RWPE2 (cell line): ENCODE measurements at regions not wholly inside any gene's neighbourhood (a gene's known extent, or its start where the extent isn't known, plus 50 kb on each side); places are given as distances from the start of the nearest gene placed in this dataset.

Experiments used
- ATAC-seq: fragments of 200-7000 bp; cut with Tn5 transposase; 3 replicates; pipeline ENCODE4 v1.9.1; 2021; ENCODE audit warnings: low read depth
- DNase-seq: peaks from one replicate; pipeline ENCODE4 v3.0.0-alpha.2; 2020; ENCODE audit warnings: low spot score
- H3K27ac ChIP-seq: fragments of 450-650 bp; 2 replicates; pipeline ENCODE4 v1.5.1; 2017; ENCODE audit warnings: mild to moderate bottlenecking; ENCODE audit not compliant: poor library complexity, severe bottlenecking
- H3K27me3 ChIP-seq: fragments of 250-450 bp; sonication (Bioruptor Pico); 2 replicates; pipeline ENCODE4 v1.5.1; 2021; ENCODE audit warnings: mild to moderate bottlenecking, moderate library complexity; ENCODE audit not compliant: insufficient read depth, poor library complexity, severe bottlenecking
- H3K36me3 ChIP-seq: fragments of 250-450 bp; sonication (Bioruptor Pico); 2 replicates; pipeline ENCODE4 v1.5.1; 2020; ENCODE audit warnings: low read depth, mild to moderate bottlenecking, moderate library complexity
- H3K4me1 ChIP-seq: fragments of 250-450 bp; sonication (Bioruptor Pico); 2 replicates; pipeline ENCODE4 v1.5.1; 2021; ENCODE audit warnings: mild to moderate bottlenecking, moderate library complexity; ENCODE audit not compliant: insufficient read depth, poor library complexity, severe bottlenecking
- H3K4me3 ChIP-seq: fragments of 250-450 bp; sonication (Bioruptor Pico); 2 replicates; pipeline ENCODE4 v1.5.1; 2021; ENCODE audit warnings: mild to moderate bottlenecking, moderate library complexity; ENCODE audit not compliant: severe bottlenecking
- H3K9me3 ChIP-seq: fragments of 250-450 bp; sonication (Bioruptor Pico); 2 replicates; pipeline ENCODE4 v1.5.1; 2021; ENCODE audit warnings: mild to moderate bottlenecking, moderate library complexity; ENCODE audit not compliant: severe bottlenecking
- CTCF ChIP-seq: fragments of 450-650 bp; IDR thresholded peaks from one replicate; pipeline ENCODE4 v1.5.1; 2017; ENCODE audit warnings: mild to moderate bottlenecking, moderate library complexity; ENCODE audit not compliant: poor library complexity, severe bottlenecking

GRCh38 chrY:7692701-7693100 is 781.1 kb upstream of the AMELY start:
- DNase-seq, result no peak
- Histone ChIP-seq H3K27ac (no peak overlapping the region), H3K27me3 (no peaks in the 10 kb centered on the region), H3K4me3 (no peak overlapping the region), H3K9me3 (no peaks in the 10 kb centered on the region), H3K36me3 (no peaks in the 10 kb centered on the region), H3K4me1 (no peaks in the 10 kb centered on the region)
- no peak for ATAC-seq
- TF ChIP-seq CTCF, result no peak

- no peaks in the 10 kb centered on the region for H3K36me3 ChIP-seq
- H3K27me3 ChIP-seq, result no peaks in the 10 kb centered on the region
- no peak for DNase-seq
- H3K4me1 ChIP-seq, result no peaks in the 10 kb centered on the region
- no peak for TF ChIP-seq CTCF
- no peaks in the 10 kb centered on the region for H3K9me3 ChIP-seq
- no peak overlapping the region for H3K4me3 ChIP-seq
- H3K27ac ChIP-seq, result no peak overlapping the region
- ATAC-seq, result no peak
Observed at GRCh38 chrY:7687086-7687485, 775.5 kb upstream of the AMELY start.

- no peak overlapping the region for H3K4me3 ChIP-seq
- no peak for TF ChIP-seq CTCF
- ATAC-seq (no peak), DNase-seq (no peak)
- no peaks in the 10 kb centered on the region for H3K9me3 ChIP-seq
- no peaks in the 10 kb centered on the region for H3K4me1 ChIP-seq
- H3K36me3 ChIP-seq, result no peaks in the 10 kb centered on the region
- no peak overlapping the region for H3K27ac ChIP-seq
- no peaks in the 10 kb centered on the region for H3K27me3 ChIP-seq
Observed at GRCh38 chrY:7684546-7684945, 773.0 kb upstream of the AMELY start.

- no peak for TF ChIP-seq CTCF
- Histone ChIP-seq H3K27me3 (no peaks in the 10 kb centered on the region), H3K36me3 (no peaks in the 10 kb centered on the region), H3K27ac (no peak overlapping the region), H3K9me3 (no peaks in the 10 kb centered on the region), H3K4me3 (no peak overlapping the region), H3K4me1 (no peaks in the 10 kb centered on the region)
- DNase-seq (no peak), ATAC-seq (no peak)
Observed at GRCh38 chrY:7682386-7682785, 770.8 kb upstream of the AMELY start.

- H3K27ac ChIP-seq, result no peak overlapping the region
- ATAC-seq, result no peak
Observed at GRCh38 chrY:7681426-7681825, 769.9 kb upstream of the AMELY start.

More at GRCh38 chrY:7681426-7681825, 769.9 kb upstream of the AMELY start:
- H3K36me3 ChIP-seq, result no peaks in the 10 kb centered on the region
- H3K4me3 ChIP-seq, result no peak overlapping the region
- H3K9me3 ChIP-seq, result no peaks in the 10 kb centered on the region
- H3K27me3 ChIP-seq, result no peaks in the 10 kb centered on the region
- no peaks in the 10 kb centered on the region for H3K4me1 ChIP-seq
- DNase-seq, result no peak
- TF ChIP-seq CTCF, result no peak
